ENCODE measurements at regions not wholly inside any gene's neighbourhood (a gene's known extent, or its start where the extent isn't known, plus 50 kb on each side); places are given as distances from the start of the nearest gene placed in this dataset.

DNA sequence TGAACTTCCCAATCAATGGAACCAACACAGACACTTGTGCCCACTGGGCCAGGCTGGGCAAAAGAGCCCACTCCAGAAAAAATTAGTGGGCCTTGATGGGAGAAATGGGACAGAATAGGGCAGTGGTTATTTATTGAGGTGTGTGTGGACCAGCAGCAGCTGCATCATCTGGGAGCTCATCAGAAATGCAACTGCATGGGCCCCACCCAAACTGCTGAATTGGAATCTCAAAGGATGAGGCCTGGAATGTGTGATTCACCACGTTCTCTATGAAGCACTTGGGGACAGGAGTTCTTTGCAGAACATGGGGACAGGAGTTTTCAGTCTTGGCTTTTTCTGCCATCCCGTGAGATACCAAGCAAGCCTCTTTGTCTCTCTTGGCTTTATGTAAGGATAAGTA lies 255.6 kb upstream of the PLET1 start:
- Histone ChIP-seq H3K9me3 (ENCODE audit: control insufficient read depth, low read length) (no peaks in the 10 kb centered on the region), H3K4me1 (ENCODE audit: control insufficient read depth, insufficient read depth, low read length) (peaks cover 5% of the 10 kb centered on the region), H3K4me3 (ENCODE audit: insufficient read depth, low read depth, low read length) (no peak overlapping the region), H3K27ac (ENCODE audit: insufficient read depth, low read depth, low read length, poor library complexity, severe bottlenecking) (no peak overlapping the region), H3K36me3 (ENCODE audit: control insufficient read depth, insufficient read depth, low read length) (no peaks in the 10 kb centered on the region), H3K27me3 (ENCODE audit: control insufficient read depth, insufficient read depth, low read length, poor library complexity, severe bottlenecking) (no peaks in the 10 kb centered on the region)
- 65 to 78% methylated on average over 2 of the region's 2 CpGs for WGBS, 2 experiments

DNA sequence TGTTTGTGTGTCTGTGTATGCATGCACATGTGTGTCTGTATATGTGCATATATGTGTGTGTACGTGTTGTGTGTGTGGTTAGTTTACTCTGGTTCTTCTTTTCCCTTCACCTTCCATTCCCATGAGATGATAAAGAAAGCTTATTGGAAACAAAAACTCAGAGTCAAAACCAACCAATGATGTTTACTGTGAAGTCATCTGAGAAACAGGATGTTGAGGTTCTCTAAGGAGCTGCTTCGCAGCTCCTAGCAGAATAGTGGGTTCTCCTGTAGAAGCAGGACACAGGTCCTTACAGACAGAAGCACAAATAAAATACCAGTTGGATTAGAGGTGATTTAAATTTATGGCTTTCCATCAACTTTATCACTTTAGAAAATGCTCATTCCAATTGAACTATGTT lies 256.1 kb upstream of the PLET1 start:
- 100% methylated on average over 1 to 2 of the region's 2 CpGs for WGBS, 2 experiments

DNA sequence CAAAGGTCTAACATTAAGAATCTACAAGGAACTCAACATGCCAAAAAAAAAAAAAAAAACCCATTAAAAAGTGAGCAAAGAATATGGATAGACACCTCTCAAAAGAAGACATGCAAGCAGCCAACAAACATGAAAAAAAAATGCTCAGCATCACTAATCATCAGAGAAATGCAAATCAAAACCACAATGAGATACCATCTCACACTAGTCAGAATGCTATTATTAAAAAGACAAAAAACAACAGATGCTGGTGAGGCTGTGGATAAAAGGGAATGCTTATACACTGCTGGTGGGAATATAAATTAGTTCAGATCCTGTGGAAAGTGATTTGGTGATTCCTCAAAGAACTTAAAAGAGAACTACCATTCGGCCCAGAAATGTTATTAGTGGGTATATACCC lies 257.7 kb upstream of the PLET1 start:
- no peaks in the 10 kb centered on the region for H3K9me3 ChIP-seq (ENCODE audit: control insufficient read depth, low read length)
- WGBS, 2 experiments: 80% methylated on average over 1 of the region's 1 CpG; no CpG with 5 or more reads in 1 of the 2 experiments
- no peaks in the 10 kb centered on the region for H3K27me3 ChIP-seq (ENCODE audit: control insufficient read depth, insufficient read depth, low read length, poor library complexity, severe bottlenecking)
- H3K36me3 ChIP-seq (ENCODE audit: control insufficient read depth, insufficient read depth, low read length): no peaks in the 10 kb centered on the region
- H3K4me3 ChIP-seq (ENCODE audit: insufficient read depth, low read depth, low read length): no peak overlapping the region
- H3K27ac ChIP-seq (ENCODE audit: insufficient read depth, low read depth, low read length, poor library complexity, severe bottlenecking): no peak overlapping the region
- peaks cover 5% of the 10 kb centered on the region for H3K4me1 ChIP-seq (ENCODE audit: control insufficient read depth, insufficient read depth, low read length)

More for the DNA sequence above, 256.1 kb upstream of the PLET1 start:
- Histone ChIP-seq H3K4me1 (ENCODE audit: control insufficient read depth, insufficient read depth, low read length) (peaks cover 5% of the 10 kb centered on the region), H3K27ac (ENCODE audit: insufficient read depth, low read depth, low read length, poor library complexity, severe bottlenecking) (no peak overlapping the region), H3K27me3 (ENCODE audit: control insufficient read depth, insufficient read depth, low read length, poor library complexity, severe bottlenecking) (no peaks in the 10 kb centered on the region), H3K36me3 (ENCODE audit: control insufficient read depth, insufficient read depth, low read length) (no peaks in the 10 kb centered on the region), H3K4me3 (ENCODE audit: insufficient read depth, low read depth, low read length) (no peak overlapping the region), H3K9me3 (ENCODE audit: control insufficient read depth, low read length) (no peaks in the 10 kb centered on the region)

DNA sequence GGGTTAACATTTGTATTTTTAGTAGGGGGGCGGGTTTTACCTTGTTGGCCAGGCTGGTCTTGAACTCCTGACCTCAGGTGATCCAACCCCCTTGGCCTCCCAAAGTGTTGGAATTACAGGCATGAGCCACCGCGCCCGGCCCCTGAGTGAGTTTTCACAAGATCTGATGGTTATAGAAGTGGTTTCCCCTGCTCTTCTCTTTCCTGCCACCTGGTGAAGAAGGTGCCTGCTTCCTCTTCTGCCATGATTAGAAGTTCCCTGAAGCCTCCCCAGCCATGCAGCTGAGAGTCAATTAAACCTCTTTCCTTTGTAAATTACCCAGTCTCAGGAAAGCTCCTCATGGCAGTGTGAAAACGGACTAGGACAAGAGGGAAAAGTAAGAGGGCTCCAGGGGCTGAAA lies 259.1 kb upstream of the PLET1 start:
- H3K4me1 ChIP-seq (ENCODE audit: control insufficient read depth, insufficient read depth, low read length): peaks cover 8% of the 10 kb centered on the region
- H3K27me3 ChIP-seq (ENCODE audit: control insufficient read depth, insufficient read depth, low read length, poor library complexity, severe bottlenecking): no peaks in the 10 kb centered on the region
- 89 to 92% methylated on average over 5 of the region's 5 CpGs for WGBS, 2 experiments
- no peak overlapping the region for H3K27ac ChIP-seq (ENCODE audit: insufficient read depth, low read depth, low read length, poor library complexity, severe bottlenecking)
- no peaks in the 10 kb centered on the region for H3K36me3 ChIP-seq (ENCODE audit: control insufficient read depth, insufficient read depth, low read length)
- no peak overlapping the region for H3K4me3 ChIP-seq (ENCODE audit: insufficient read depth, low read depth, low read length)
- no peaks in the 10 kb centered on the region for H3K9me3 ChIP-seq (ENCODE audit: control insufficient read depth, low read length)

DNA sequence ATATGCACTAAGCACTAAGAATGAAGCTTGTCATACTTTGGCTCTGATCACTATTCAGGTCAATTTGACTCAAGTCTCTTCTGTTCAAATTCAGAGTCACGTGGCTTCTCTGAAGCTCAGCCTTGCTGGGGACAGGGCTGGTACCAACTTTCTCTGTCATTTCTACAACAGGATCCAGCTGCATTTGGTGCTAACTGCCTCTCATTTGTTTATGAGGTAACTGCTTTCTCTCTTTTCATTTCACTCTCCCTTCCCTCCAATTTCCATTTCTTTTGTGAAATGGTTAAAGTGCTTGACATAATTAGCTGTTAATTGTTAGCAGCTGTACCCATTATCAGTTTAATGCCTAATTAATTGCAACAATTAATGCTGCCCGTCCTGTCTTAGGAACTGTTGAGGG lies 259.7 kb upstream of the PLET1 start:
- Histone ChIP-seq H3K4me3 (ENCODE audit: insufficient read depth, low read depth, low read length) (no peak overlapping the region), H3K4me1 (ENCODE audit: control insufficient read depth, insufficient read depth, low read length) (peaks cover 8% of the 10 kb centered on the region), H3K9me3 (ENCODE audit: control insufficient read depth, low read length) (no peaks in the 10 kb centered on the region), H3K27me3 (ENCODE audit: control insufficient read depth, insufficient read depth, low read length, poor library complexity, severe bottlenecking) (no peaks in the 10 kb centered on the region), H3K27ac (ENCODE audit: insufficient read depth, low read depth, low read length, poor library complexity, severe bottlenecking) (no peak overlapping the region), H3K36me3 (ENCODE audit: control insufficient read depth, insufficient read depth, low read length) (no peaks in the 10 kb centered on the region)
- 77 to 85% methylated on average over 1 of the region's 2 CpGs for WGBS, 2 experiments

DNA sequence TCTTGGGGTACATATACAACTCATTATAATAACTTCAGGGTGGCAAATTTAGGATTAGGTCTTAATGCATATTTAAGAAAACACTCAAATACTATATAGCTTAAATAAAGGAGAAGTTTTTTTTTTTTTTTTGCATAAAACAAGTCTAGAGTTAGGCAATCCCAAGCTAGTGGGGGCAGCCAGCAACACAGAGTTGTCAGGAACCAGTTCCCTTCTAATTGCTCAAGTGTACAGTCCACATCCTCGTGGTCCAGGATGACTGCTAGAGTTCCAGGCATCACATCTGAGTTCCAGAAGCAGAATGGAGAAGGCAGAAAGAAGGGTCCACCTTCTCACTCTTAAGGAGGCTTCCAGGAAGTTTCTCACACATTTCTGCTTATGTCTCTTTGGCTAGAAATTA lies 261.9 kb upstream of the PLET1 start:
- 93 to 96% methylated on average over 1 of the region's 1 CpG for WGBS, 2 experiments
- Histone ChIP-seq H3K4me3 (ENCODE audit: insufficient read depth, low read depth, low read length) (no peak overlapping the region), H3K27me3 (ENCODE audit: control insufficient read depth, insufficient read depth, low read length, poor library complexity, severe bottlenecking) (no peaks in the 10 kb centered on the region)

DNA sequence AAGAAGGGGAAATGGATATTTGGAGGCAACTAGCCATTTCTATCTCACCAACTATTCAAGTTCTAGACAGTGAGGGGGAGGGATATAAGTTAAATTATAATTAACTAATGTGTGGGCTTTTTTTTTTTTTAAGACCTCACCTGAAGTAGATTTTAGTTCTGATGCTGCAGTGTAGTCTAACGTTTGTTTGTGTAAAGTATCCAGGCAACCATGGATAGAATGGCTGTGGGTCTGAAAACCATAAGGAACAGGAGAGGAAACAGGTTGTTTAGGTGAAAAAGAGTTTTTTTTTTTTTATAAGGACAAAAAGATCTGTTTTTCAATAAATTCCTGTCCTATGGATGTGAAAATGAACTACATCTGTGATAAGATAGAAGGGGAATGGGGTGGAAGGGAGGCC lies 262.4 kb upstream of the PLET1 start:
- Histone ChIP-seq H3K4me1 (ENCODE audit: control insufficient read depth, insufficient read depth, low read length) (peaks cover 8% of the 10 kb centered on the region), H3K9me3 (ENCODE audit: control insufficient read depth, low read length) (no peaks in the 10 kb centered on the region), H3K27me3 (ENCODE audit: control insufficient read depth, insufficient read depth, low read length, poor library complexity, severe bottlenecking) (no peaks in the 10 kb centered on the region), H3K36me3 (ENCODE audit: control insufficient read depth, insufficient read depth, low read length) (no peaks in the 10 kb centered on the region), H3K27ac (ENCODE audit: insufficient read depth, low read depth, low read length, poor library complexity, severe bottlenecking) (peak overlapping the region; percentile 20), H3K4me3 (ENCODE audit: insufficient read depth, low read depth, low read length) (no peak overlapping the region)
- 59 to 63% methylated on average over 1 of the region's 1 CpG for WGBS, 2 experiments

More for the DNA sequence above, 261.9 kb upstream of the PLET1 start:
- Histone ChIP-seq H3K36me3 (ENCODE audit: control insufficient read depth, insufficient read depth, low read length) (no peaks in the 10 kb centered on the region), H3K9me3 (ENCODE audit: control insufficient read depth, low read length) (no peaks in the 10 kb centered on the region), H3K27ac (ENCODE audit: insufficient read depth, low read depth, low read length, poor library complexity, severe bottlenecking) (no peak overlapping the region), H3K4me1 (ENCODE audit: control insufficient read depth, insufficient read depth, low read length) (peaks cover 8% of the 10 kb centered on the region)

DNA sequence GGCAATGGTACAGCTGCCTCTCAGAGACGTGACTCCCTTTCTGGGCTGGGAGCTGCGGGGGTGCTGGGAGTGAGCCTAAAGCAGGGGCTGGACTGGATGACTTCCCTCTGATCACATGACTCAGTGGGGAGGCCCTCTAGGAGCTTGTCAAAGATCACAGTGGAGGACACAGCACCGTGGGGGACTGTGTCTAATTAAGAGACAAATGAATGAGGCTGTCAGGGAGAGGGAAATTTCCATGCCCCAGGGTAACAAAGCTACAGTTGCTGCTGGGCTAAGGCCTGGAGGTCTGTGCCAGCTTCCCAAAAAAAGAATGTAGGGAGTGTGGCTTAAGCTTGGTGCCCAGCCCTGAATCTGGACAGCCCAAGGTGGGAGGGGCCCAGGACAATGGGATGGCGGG lies 262.8 kb upstream of the PLET1 start:
- Histone ChIP-seq H3K27me3 (ENCODE audit: control insufficient read depth, insufficient read depth, low read length, poor library complexity, severe bottlenecking) (no peaks in the 10 kb centered on the region), H3K4me1 (ENCODE audit: control insufficient read depth, insufficient read depth, low read length) (peaks cover 8% of the 10 kb centered on the region), H3K4me3 (ENCODE audit: insufficient read depth, low read depth, low read length) (no peak overlapping the region), H3K9me3 (ENCODE audit: control insufficient read depth, low read length) (no peaks in the 10 kb centered on the region), H3K36me3 (ENCODE audit: control insufficient read depth, insufficient read depth, low read length) (no peaks in the 10 kb centered on the region), H3K27ac (ENCODE audit: insufficient read depth, low read depth, low read length, poor library complexity, severe bottlenecking) (peak overlapping the region; percentile 72)
- 11 to 12% methylated on average over 4 of the region's 4 CpGs for WGBS, 2 experiments

DNA sequence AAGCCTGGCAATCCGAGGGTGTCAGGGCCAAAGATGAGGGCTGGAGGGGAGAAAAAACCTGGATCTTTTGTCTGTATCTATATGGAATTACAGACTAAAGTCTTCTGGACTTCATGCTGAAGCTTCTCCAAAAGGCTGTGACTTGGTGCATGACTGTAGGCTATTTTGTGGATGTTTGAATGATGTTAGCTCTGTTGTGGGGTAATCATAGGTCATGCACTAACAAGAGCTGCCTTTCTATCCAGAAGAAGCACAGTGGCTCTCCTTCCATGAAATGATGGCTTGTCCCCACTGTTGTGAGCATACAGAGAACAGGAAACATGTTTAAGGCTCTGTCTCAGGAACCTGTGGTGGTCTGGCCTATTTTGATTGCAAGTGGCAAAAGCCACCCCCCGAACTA lies 263.3 kb upstream of the PLET1 start:
- no peaks in the 10 kb centered on the region for H3K27me3 ChIP-seq (ENCODE audit: control insufficient read depth, insufficient read depth, low read length, poor library complexity, severe bottlenecking)
- peak overlapping the region; percentile 72 for H3K27ac ChIP-seq (ENCODE audit: insufficient read depth, low read depth, low read length, poor library complexity, severe bottlenecking)
- 70 to 79% methylated on average over 2 of the region's 2 CpGs for WGBS, 2 experiments
- peaks cover 8% of the 10 kb centered on the region for H3K4me1 ChIP-seq (ENCODE audit: control insufficient read depth, insufficient read depth, low read length)
- no peak overlapping the region for H3K4me3 ChIP-seq (ENCODE audit: insufficient read depth, low read depth, low read length)
- no peaks in the 10 kb centered on the region for H3K36me3 ChIP-seq (ENCODE audit: control insufficient read depth, insufficient read depth, low read length)
- H3K9me3 ChIP-seq (ENCODE audit: control insufficient read depth, low read length): no peaks in the 10 kb centered on the region

DNA sequence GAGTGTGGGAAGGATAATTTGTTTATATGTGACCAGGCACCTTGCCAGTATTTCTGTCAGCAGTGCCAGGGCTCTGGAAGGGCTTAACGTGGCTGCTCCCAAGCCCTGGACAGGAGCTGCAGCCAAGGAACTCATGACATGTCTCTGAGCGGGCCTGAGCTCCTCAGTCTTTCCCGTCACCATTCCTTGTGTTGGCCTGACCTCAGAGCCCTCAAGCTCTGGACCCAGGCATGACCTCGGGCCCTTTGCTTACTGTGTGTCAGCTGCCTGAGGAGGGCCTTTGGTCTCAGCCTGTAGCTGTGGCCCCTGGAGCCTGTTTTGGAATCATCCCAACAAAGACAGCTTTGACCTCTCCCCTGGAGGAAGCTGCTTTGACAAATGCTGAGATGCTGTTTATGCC lies 264.1 kb upstream of the PLET1 start:
- Histone ChIP-seq H3K4me1 (ENCODE audit: control insufficient read depth, insufficient read depth, low read length) (peaks cover 8% of the 10 kb centered on the region), H3K4me3 (ENCODE audit: insufficient read depth, low read depth, low read length) (no peak overlapping the region), H3K9me3 (ENCODE audit: control insufficient read depth, low read length) (no peaks in the 10 kb centered on the region), H3K27me3 (ENCODE audit: control insufficient read depth, insufficient read depth, low read length, poor library complexity, severe bottlenecking) (no peaks in the 10 kb centered on the region), H3K27ac (ENCODE audit: insufficient read depth, low read depth, low read length, poor library complexity, severe bottlenecking) (no peak overlapping the region), H3K36me3 (ENCODE audit: control insufficient read depth, insufficient read depth, low read length) (no peaks in the 10 kb centered on the region)
- WGBS, 2 experiments: 91 to 93% methylated on average over 4 of the region's 4 CpGs

DNA sequence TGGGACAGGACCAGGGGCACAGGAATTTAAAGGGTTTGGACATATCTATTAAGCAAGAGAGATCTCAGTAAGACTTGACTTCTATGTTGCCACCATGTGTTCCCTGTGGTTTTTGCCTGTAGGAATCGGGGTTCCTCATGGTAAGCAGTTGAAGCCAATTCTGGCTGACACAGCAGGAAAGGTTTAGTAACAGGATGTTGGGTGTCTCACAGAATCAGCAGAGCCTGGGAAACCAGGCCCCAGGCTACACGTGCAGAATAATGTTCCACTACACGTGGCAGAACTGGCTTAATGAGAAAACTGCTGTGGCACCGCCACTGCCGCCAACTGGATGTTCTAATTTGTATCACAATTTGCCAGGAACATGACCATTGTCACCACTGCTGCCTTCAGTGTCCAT lies 264.6 kb upstream of the PLET1 start:
- Histone ChIP-seq H3K4me1 (ENCODE audit: control insufficient read depth, insufficient read depth, low read length) (peaks cover 8% of the 10 kb centered on the region), H3K27me3 (ENCODE audit: control insufficient read depth, insufficient read depth, low read length, poor library complexity, severe bottlenecking) (no peaks in the 10 kb centered on the region), H3K27ac (ENCODE audit: insufficient read depth, low read depth, low read length, poor library complexity, severe bottlenecking) (no peak overlapping the region), H3K36me3 (ENCODE audit: control insufficient read depth, insufficient read depth, low read length) (no peaks in the 10 kb centered on the region), H3K9me3 (ENCODE audit: control insufficient read depth, low read length) (no peaks in the 10 kb centered on the region), H3K4me3 (ENCODE audit: insufficient read depth, low read depth, low read length) (no peak overlapping the region)
- WGBS, 2 experiments: 92 to 93% methylated on average over 5 of the region's 5 CpGs
